IPS-NIHi7 (cell line): ENCODE measurements at regions not wholly inside any gene's neighbourhood (a gene's known extent, or its start where the extent isn't known, plus 50 kb on each side); places are given as distances from the start of the nearest gene placed in this dataset.
"Not testable (repeated sequence)": the region's sequence is repeated elsewhere in the genome, so short reads cannot be mapped to it uniquely, and the experiment has no call there.

Experiments used
- DNase-seq: peaks from one replicate; pipeline ENCODE4 v3.0.0; 2012; ENCODE audit warnings: mixed read lengths; ENCODE audit errors: extremely low spot score

DNA sequence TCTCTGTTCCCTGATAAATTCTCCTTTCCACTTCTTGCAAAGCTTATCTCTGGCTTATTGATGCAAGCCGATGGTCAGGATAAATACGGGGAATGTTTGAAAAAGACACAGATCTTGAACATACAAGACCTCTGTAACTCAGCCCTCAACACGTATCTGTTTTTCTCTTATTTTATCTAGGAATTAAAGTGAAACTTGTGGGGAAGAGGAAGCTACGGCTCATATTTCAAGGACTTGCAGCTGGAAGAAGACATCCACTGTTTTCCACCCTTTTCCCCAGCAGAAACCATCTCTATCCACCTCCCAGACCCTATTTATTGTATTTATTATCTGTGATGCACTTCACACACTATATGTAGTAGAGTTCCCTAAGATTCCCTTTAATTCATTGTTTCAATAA is 98.4 kb upstream of the TANK start:
- no peak for DNase-seq

- DNase-seq, result peak; percentile 84
These were observed 96.9 kb upstream of the TANK start for GRCh38 chr2:161063157-161063945.

- no peak for DNase-seq
These were observed 96.3 kb upstream of the TANK start for GRCh38 chr2:161063946-161064306.

GRCh38 chr2:161067846-161068350 is 92.3 kb upstream of the TANK start:
- no peak for DNase-seq

DNA sequence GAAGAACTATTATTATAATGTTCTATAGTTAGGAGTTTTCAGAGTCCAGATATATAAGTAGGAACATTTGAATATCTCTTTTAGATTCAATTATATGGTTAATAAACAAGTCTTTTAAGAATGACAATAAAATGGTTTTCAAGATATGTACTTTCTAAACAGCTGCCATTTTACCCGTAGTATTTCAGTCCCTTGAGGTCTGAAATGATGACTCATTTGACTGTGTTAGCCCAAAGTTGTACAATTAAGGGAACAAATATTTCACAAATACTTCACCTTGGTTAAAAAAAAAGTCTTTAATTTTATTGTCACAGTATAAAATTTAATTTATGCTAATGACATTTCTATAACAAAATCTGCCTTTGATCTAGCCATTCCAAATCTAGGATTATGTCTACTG is 91.6 kb upstream of the TANK start:
- no peak for DNase-seq

DNA sequence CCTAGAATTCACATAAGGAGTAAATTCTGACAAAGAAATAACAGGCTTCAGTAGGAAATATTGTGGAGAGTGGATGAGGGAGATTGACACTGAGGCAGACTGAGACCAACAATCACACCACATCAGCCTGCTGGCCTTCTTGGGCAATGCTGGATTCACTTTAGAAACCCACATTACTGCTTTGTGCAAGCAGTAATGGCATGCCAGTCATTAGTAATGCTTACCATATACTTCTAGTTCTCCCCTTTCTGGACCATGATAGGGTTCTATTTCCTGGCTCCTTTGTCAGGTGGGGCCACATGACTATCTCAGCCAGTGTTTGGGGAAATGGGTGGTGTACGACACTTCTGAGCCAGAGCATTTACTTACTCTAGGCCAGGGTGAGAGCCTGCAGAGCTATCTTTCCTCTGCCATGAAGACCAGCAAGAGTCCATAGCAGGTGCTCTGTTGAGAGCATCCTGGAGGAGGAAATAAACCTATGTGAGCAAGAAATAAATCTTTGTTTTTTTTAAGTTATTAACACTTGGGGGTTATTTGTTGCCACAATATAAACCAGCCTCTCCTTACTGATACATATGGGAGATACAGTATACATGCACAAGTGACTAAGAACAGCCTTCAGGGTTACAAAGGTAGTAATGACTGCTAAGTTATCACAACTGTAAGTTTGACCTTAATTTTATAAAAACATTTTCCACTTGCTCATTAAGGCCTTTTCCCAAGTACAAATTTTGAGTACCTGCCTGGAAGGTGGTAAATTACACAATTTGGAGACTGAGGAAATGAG is 89.3 kb upstream of the TANK start:
- no peak for DNase-seq

DNA sequence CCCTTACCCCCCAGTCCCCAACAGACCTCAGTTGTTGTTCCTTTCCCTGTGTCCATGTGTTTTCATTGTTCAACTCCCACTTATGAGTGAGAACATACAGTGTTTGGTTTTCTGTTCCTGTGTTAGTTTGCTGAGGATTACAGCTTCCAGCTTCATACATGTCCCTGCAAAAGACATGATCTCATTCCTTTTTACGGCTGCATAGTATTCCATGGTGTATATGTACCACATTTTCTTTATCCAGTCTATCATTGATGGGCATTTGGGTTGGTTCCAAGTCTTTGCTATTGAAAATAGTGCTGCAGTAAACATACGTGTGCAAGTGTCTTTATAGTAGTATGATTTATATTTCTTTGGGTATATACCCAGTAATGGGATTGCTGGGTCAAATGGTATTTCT is 87.8 kb upstream of the TANK start:
- not testable (repeated sequence) for DNase-seq

GRCh38 chr2:161075701-161076100 is 84.5 kb upstream of the TANK start:
- DNase-seq, result no peak

DNA sequence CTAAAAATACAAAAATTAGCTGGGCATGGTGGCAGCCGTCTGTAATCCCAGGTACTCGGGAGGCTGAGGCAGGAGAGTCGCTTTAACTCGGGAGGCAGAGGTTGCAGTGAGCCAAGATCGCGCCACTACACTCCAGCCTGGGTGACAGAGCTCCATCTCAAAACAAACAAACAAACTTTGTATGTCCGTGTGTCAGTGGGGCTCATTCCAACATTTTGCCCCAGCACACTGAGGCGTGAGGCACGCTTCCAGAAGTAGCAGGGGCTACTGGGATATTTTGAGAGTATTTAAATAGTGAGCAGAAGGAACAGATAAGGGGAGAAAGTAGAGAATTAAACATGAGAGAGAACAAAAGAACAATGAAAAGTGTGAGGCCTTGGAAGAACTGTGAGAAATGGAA is 83.3 kb upstream of the TANK start:
- DNase-seq, result no peak

GRCh38 chr2:161077367-161078210 is 82.6 kb upstream of the TANK start:
- no peak for DNase-seq

GRCh38 chr2:161078211-161078539 is 82.1 kb upstream of the TANK start:
- no peak for DNase-seq

- DNase-seq, result no peak
These were observed 75.1 kb upstream of the TANK start for GRCh38 chr2:161085149-161085548.

DNA sequence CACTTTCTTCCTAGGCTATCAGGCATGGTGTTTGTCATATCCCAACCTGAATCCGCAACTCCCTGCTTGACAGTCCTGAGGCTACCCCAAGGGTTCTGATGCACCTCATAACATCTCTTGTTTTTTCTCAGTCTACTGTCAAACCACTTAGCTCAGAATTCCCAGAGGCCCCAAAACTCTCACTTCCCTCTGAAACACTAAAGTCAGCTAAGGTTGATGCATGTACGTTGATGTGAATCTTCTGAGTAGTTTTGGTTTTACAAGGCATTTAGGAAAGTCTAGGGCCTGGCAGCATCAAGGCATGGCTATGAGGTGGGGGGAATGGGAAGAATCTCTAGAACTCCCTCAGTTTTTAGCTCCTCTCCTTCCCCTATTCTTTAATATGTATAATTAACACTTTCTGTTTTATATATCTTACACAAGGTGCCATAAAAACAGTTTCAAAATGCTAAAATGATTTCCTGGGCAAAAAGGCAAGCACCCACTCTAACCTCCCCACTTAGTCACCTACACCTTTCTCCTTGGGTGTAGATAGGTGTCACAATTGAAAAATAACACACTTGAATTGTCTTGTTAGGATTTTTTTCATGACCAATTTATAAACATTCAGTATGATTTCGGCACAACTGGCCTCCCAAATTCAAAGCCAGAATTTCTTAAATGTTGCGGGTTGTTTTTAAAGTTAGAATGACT is 71.4 kb upstream of the TANK start:
- DNase-seq, result no peak

- DNase-seq, result no peak
These were observed 69.8 kb upstream of the TANK start for GRCh38 chr2:161090411-161090810.

- DNase-seq, result no peak
These were observed 64.9 kb upstream of the TANK start for GRCh38 chr2:161095314-161095713.

DNA sequence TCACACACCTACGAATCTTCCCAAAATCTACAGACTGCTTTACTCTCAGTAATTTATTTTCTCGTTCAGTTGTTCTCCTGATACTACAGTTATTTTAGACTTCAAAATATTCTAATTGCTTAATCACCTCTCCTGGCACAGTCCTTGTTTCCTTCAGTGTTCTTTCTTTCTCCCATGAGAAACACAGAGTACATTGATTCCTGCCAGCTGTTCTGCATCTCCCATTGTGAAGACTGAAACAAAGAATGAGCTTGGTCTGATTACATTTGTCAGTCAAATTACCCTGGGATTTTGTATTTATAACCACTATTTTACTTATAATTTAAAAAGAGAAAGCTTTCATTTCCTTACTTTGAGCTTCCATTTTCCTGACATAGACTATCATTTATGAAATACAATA is 63.9 kb upstream of the TANK start:
- DNase-seq, result no peak

- no peak for DNase-seq
These were observed 63.1 kb upstream of the TANK start for GRCh38 chr2:161097157-161097556.

GRCh38 chr2:161100211-161100895 is 59.9 kb upstream of the TANK start:
- no peak for DNase-seq

- DNase-seq, result no peak
These were observed 58.8 kb upstream of the TANK start for GRCh38 chr2:161101406-161101805.

- no peak for DNase-seq
These were observed 57.3 kb upstream of the TANK start for GRCh38 chr2:161102770-161103450.

DNA sequence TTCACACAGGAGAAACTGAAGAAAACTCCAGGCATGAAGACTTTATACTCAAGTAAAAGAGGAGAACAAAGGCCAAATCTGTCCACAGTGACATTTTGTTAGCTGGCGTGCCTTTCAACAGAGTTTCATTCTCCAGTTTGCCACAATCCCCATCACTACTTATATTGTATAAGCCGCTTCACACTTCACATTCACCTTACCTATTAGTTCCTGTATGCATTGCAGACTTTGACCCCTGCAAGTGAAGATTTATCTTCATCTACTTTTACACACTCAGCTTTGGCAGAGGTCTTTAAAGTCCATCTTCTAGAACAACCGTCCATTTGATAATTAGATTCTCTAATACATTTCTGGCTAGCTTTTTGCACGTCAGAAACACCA is 56.8 kb upstream of the TANK start:
- no peak for DNase-seq
